Neural cell (in vitro differentiated cells): ENCODE measurements at regions not wholly inside any gene's neighbourhood (a gene's known extent, or its start where the extent isn't known, plus 50 kb on each side); places are given as distances from the start of the nearest gene placed in this dataset.

Source experiments
- EP300 ChIP-seq: fragments of 450-650 bp; conservative IDR thresholded peaks from 2 replicates; pipeline ENCODE4 v1.6.1; 2014; ENCODE audit warnings: antibody characterized with exemption, mild to moderate bottlenecking, moderate library complexity; ENCODE audit not compliant: poor library complexity, severe bottlenecking
- MXI1 ChIP-seq: fragments of 450-650 bp; conservative IDR thresholded peaks from 2 replicates; pipeline ENCODE4 v1.6.1; 2014; ENCODE audit warnings: antibody characterized with exemption, mild to moderate bottlenecking; ENCODE audit not compliant: poor library complexity, severe bottlenecking
- POLR2AphosphoS5 ChIP-seq: IDR thresholded peaks from 2 replicates; pipeline ENCODE4 v1.6.1; 2012
- RAD21 ChIP-seq: fragments of 450-650 bp; conservative IDR thresholded peaks from 2 replicates; pipeline ENCODE4 v1.6.1; 2014; ENCODE audit warnings: antibody characterized with exemption, mild to moderate bottlenecking, moderate library complexity
- REST ChIP-seq: IDR thresholded peaks from 2 replicates; pipeline ENCODE4 v1.6.1; 2012; ENCODE audit warnings: borderline replicate concordance
- TAF1 ChIP-seq: IDR thresholded peaks from 2 replicates; pipeline ENCODE4 v1.6.1; 2012; ENCODE audit warnings: low read depth
- TF ChIP-seq, protein P1 (sequence below): fragments of 450-650 bp; IDR thresholded peaks from 2 replicates; pipeline ENCODE4 v1.5.1; 2014; ENCODE audit warnings: antibody characterized with exemption, mild to moderate bottlenecking, moderate library complexity; ENCODE audit not compliant: poor library complexity, severe bottlenecking

DNA sequence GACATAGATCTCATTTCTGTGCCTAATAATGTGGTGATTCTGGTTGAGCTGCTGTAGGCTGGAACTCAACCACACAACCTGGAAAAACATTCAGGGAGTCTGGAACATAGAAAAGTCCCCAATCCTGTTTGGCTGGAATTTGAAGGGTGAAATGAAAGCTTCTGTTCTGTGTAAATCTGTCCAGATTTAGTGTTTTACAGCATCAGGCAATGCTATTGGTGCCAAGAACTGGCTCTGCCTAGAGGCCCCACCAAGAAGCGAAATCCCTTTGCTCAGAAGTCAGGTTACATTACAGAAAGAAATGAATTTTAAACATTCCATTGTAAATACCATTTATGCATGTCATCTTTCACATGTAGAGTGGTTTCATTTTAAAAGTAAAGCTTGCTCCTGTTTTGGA lies 56.3 kb downstream of the TMEM174 start:
- TF ChIP-seq, protein P1, sequence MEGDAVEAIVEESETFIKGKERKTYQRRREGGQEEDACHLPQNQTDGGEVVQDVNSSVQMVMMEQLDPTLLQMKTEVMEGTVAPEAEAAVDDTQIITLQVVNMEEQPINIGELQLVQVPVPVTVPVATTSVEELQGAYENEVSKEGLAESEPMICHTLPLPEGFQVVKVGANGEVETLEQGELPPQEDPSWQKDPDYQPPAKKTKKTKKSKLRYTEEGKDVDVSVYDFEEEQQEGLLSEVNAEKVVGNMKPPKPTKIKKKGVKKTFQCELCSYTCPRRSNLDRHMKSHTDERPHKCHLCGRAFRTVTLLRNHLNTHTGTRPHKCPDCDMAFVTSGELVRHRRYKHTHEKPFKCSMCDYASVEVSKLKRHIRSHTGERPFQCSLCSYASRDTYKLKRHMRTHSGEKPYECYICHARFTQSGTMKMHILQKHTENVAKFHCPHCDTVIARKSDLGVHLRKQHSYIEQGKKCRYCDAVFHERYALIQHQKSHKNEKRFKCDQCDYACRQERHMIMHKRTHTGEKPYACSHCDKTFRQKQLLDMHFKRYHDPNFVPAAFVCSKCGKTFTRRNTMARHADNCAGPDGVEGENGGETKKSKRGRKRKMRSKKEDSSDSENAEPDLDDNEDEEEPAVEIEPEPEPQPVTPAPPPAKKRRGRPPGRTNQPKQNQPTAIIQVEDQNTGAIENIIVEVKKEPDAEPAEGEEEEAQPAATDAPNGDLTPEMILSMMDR: no peak
- TF ChIP-seq REST (no peak), MXI1 (no peak), POLR2AphosphoS5 (no peak), TAF1 (no peak), EP300 (no peak), RAD21 (no peak)
